Trophoblast cell (in vitro differentiated cells and primary cell): ENCODE measurements at regions not wholly inside any gene's neighbourhood (a gene's known extent, or its start where the extent isn't known, plus 50 kb on each side); places are given as distances from the start of the nearest gene placed in this dataset.

ENCODE experiments used
- DNase-seq, 2 donors: peaks; one replicate each; pipeline ENCODE4 v3.0.0-alpha.2; 2016
- H2AFZ ChIP-seq: 2 replicates; pipeline ENCODE4 v1.6.1; 2013; ENCODE audit warnings: low read length, moderate library complexity, mild to moderate bottlenecking; ENCODE audit not compliant: insufficient read depth, poor library complexity
- H2AK5ac ChIP-seq: 2 replicates; pipeline ENCODE4 v1.6.1; 2013; ENCODE audit warnings: mild to moderate bottlenecking, low read length
- H2BK120ac ChIP-seq: 2 replicates; pipeline ENCODE4 v1.6.1; 2013; ENCODE audit warnings: low read length, mild to moderate bottlenecking, moderate library complexity; ENCODE audit not compliant: insufficient read depth, poor library complexity
- H2BK12ac ChIP-seq: 2 replicates; pipeline ENCODE4 v1.6.1; 2013; ENCODE audit warnings: mild to moderate bottlenecking, low read length, moderate library complexity
- H2BK5ac ChIP-seq: 2 replicates; pipeline ENCODE4 v1.6.1; 2013; ENCODE audit warnings: low read length, low read depth, moderate library complexity, mild to moderate bottlenecking; ENCODE audit not compliant: poor library complexity
- H3K14ac ChIP-seq: 2 replicates; pipeline ENCODE4 v1.6.1; 2013; ENCODE audit warnings: mild to moderate bottlenecking, low read length
- H3K18ac ChIP-seq: 2 replicates; pipeline ENCODE4 v1.6.1; 2013; ENCODE audit warnings: mild to moderate bottlenecking, low read length
- H3K23ac ChIP-seq: 2 replicates; pipeline ENCODE4 v1.6.1; 2013; ENCODE audit warnings: low read length
- H3K27ac ChIP-seq: 2 replicates; pipeline ENCODE4 v1.5.1; 2013; ENCODE audit warnings: low read depth, mild to moderate bottlenecking, inconsistent platforms, low read length, moderate library complexity
- H3K27me3 ChIP-seq: 2 replicates; pipeline ENCODE4 v1.6.1; 2013; ENCODE audit warnings: inconsistent platforms, mild to moderate bottlenecking, low read length, moderate library complexity; ENCODE audit not compliant: insufficient read depth
- H3K36me3 ChIP-seq, 2 experiments: 1 replicate in 1 of 2; 2 replicates in 1 of 2; pipeline ENCODE4 v1.6.1; 2013; ENCODE audit warnings: low read length in 2 of 2, mild to moderate bottlenecking in 2 of 2, moderate library complexity in 1 of 2; ENCODE audit not compliant: insufficient read depth in 2 of 2, control insufficient read depth in 1 of 2
- H3K4ac ChIP-seq: 2 replicates; pipeline ENCODE4 v1.6.1; 2013; ENCODE audit warnings: low read depth, mild to moderate bottlenecking, low read length, moderate library complexity
- H3K4me1 ChIP-seq, 2 experiments: 1 replicate in 1 of 2; 2 replicates in 1 of 2; pipeline ENCODE4 v1.6.1; 2013; ENCODE audit warnings: low read length in 2 of 2, mild to moderate bottlenecking in 2 of 2, moderate library complexity in 1 of 2; ENCODE audit not compliant: insufficient read depth in 2 of 2, control insufficient read depth in 1 of 2
- H3K4me2 ChIP-seq: 2 replicates; pipeline ENCODE4 v1.6.1; 2013; ENCODE audit warnings: inconsistent platforms, mild to moderate bottlenecking, low read length, moderate library complexity
- H3K4me3 ChIP-seq: 2 replicates; pipeline ENCODE4 v1.5.1; 2013; ENCODE audit warnings: mild to moderate bottlenecking, low read depth, low read length, inconsistent platforms
- H3K79me1 ChIP-seq: one replicate; pipeline ENCODE4 v1.6.1; 2013; ENCODE audit warnings: low read length
- H3K79me2 ChIP-seq: 2 replicates; pipeline ENCODE4 v1.6.1; 2013; ENCODE audit warnings: low read length, mild to moderate bottlenecking; ENCODE audit not compliant: control insufficient read depth, insufficient read depth, poor library complexity
- H3K9ac ChIP-seq: 2 replicates; pipeline ENCODE4 v1.6.1; 2013; ENCODE audit warnings: mild to moderate bottlenecking, low read length
- H3K9me3 ChIP-seq: 2 replicates; pipeline ENCODE4 v1.6.1; 2013; ENCODE audit warnings: low read depth, mild to moderate bottlenecking, control low read depth, inconsistent platforms, low read length; ENCODE audit not compliant: insufficient read depth
- H4K12ac ChIP-seq: 2 replicates; pipeline ENCODE4 v1.6.1; 2013; ENCODE audit warnings: low read depth, mild to moderate bottlenecking, low read length, moderate library complexity
- H4K8ac ChIP-seq: 2 replicates; pipeline ENCODE4 v1.6.1; 2013; ENCODE audit warnings: low read depth, mild to moderate bottlenecking, low read length, moderate library complexity
- H4K91ac ChIP-seq: one replicate; pipeline ENCODE4 v1.6.1; 2013; ENCODE audit warnings: low read depth, mild to moderate bottlenecking, low read length, moderate library complexity
- WGBS: extraction: QIAGEN DNeasy Blood & Tissue Kit; methylation state at CpG from one replicate; pipeline ENCODE4 v1.1.7; 2013; ENCODE audit warnings: missing lambda C conversion rate; ENCODE audit not compliant: insufficient read length, insufficient coverage; ENCODE audit errors: extremely low coverage; 5-methylcytosine and 5-hydroxymethylcytosine counted together

DNA sequence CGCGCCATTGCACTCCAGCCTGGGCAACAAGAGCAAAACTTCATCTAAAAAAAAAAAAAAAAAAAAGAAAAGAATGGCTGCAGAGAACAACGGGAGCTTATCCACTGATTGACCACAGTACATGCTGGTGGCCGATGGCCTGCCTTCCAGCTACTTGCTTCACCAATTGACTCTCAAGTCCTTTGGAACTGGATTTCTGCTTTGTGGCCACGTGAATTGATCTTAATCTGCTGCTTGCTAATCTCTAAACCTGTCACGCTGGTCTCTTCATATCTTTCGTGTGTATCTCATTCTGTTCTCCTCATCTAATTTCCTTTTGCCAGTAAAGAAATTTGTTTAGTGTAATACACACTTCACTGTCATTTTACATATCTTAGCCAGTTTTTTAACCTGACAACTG lies 512.5 kb upstream of the CNTNAP5 start:
- no peak overlapping the region for H4K91ac ChIP-seq
- DNase-seq = peak; percentile 63 to 86
- H2BK12ac ChIP-seq = no peak overlapping the region
- no peak overlapping the region for H3K4ac ChIP-seq
- H3K36me3 ChIP-seq = no peaks in the 10 kb centered on the region
- no peak overlapping the region for H2AK5ac ChIP-seq
- H3K27ac ChIP-seq = peak overlapping the region; percentile 22
- no peaks in the 10 kb centered on the region for H3K79me2 ChIP-seq
- no peaks in the 10 kb centered on the region for H3K27me3 ChIP-seq
- no peak overlapping the region for H3K14ac ChIP-seq
- H4K12ac ChIP-seq = no peak overlapping the region
- H2AFZ ChIP-seq = no peak overlapping the region
- H3K9me3 ChIP-seq = no peaks in the 10 kb centered on the region
- no peak overlapping the region for H2BK120ac ChIP-seq
- H3K23ac ChIP-seq = no peak overlapping the region
- no peak overlapping the region for H3K18ac ChIP-seq
- H2BK5ac ChIP-seq = no peak overlapping the region
- no peaks in the 10 kb centered on the region for H3K4me1 ChIP-seq
- no peak overlapping the region for H3K4me2 ChIP-seq
- H3K9ac ChIP-seq = no peak overlapping the region
- no CpG with 5 or more reads among the region's 7 CpGs for WGBS
- H4K8ac ChIP-seq = no peak overlapping the region
- H3K79me1 ChIP-seq = no peaks in the 10 kb centered on the region
- no peak overlapping the region for H3K4me3 ChIP-seq

DNA sequence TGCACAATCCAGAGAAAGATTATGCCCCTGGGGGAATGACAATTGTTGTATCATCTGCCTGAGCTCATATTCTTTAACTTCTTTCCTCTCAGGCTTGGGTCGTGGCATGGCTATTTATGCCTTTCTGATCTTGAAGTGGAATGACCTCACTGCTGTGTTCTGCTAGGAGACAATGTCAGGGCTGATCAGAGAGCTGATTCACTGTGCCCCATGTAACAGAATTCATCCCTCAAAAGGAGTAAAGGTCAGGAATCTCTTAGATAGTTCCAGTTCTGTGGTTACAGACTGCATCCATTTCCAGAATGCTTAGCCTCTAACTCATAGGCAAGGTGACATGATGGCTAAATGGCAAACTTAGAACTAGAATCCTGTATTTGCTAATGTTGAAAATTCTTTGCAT lies 511.7 kb upstream of the CNTNAP5 start:
- H2AFZ ChIP-seq = no peak overlapping the region
- no peak overlapping the region for H3K4ac ChIP-seq
- H4K91ac ChIP-seq = no peak overlapping the region
- no peak overlapping the region for H2AK5ac ChIP-seq
- no peak overlapping the region for H3K18ac ChIP-seq
- WGBS = no CpG with 5 or more reads among the region's 1 CpG
- no peak overlapping the region for H3K9ac ChIP-seq
- H3K4me3 ChIP-seq = no peak overlapping the region
- no peak overlapping the region for H3K14ac ChIP-seq
- no peaks in the 10 kb centered on the region for H3K79me1 ChIP-seq
- no peaks in the 10 kb centered on the region for H3K79me2 ChIP-seq
- no peaks in the 10 kb centered on the region for H3K27me3 ChIP-seq
- H2BK5ac ChIP-seq = no peak overlapping the region
- H3K4me2 ChIP-seq = peak overlapping the region; percentile 30
- H3K23ac ChIP-seq = no peak overlapping the region
- no peak overlapping the region for H4K8ac ChIP-seq
- peak; percentile 43 to 81 for DNase-seq
- no peak overlapping the region for H2BK12ac ChIP-seq
- H3K36me3 ChIP-seq = no peaks in the 10 kb centered on the region
- H3K27ac ChIP-seq = peak overlapping the region; percentile 56
- H3K4me1 ChIP-seq = no peaks in the 10 kb centered on the region
- no peak overlapping the region for H4K12ac ChIP-seq
- no peak overlapping the region for H2BK120ac ChIP-seq
- H3K9me3 ChIP-seq = no peaks in the 10 kb centered on the region

DNA sequence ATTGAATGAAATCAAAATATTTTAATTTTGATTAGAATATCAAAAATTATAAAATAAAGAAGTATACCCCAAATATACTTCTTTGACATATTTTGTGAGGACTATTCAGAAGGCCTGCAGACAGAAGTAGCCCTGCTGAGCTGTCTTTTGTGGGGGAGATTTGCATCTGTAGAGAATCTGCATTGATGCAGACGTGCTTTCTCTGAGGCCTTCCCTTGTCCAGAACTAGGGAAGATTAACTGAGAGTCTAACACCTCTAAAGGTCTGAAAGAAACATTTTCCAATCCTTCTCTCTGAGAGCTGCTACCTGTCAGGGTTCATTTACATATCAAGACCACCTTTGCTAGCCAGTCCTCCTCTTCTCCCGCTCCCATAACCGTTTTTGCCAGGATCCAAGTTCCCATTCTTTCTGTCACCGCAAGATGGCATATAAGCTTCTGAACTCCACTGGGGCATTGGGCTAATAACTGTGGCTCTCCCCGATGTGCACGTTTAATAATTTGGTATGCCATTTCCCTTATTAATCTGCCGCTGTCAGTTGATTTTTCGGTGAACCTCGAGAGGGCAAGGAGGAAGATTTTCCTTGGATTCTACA lies 510.4 kb upstream of the CNTNAP5 start:
- Histone ChIP-seq H3K4ac (no peak overlapping the region), H3K4me2 (no peak overlapping the region), H2AK5ac (no peak overlapping the region), H3K14ac (no peak overlapping the region), H2BK12ac (no peak overlapping the region), H2AFZ (no peak overlapping the region), H3K79me2 (no peaks in the 10 kb centered on the region), H3K23ac (no peak overlapping the region), H3K27ac (no peak overlapping the region), H4K8ac (no peak overlapping the region), H4K12ac (no peak overlapping the region), H3K79me1 (no peaks in the 10 kb centered on the region), H3K4me1 (no peaks in the 10 kb centered on the region), H3K9ac (no peak overlapping the region), H2BK5ac (no peak overlapping the region), H3K27me3 (no peaks in the 10 kb centered on the region), H2BK120ac (no peak overlapping the region), H3K9me3 (no peaks in the 10 kb centered on the region), H3K36me3 (no peaks in the 10 kb centered on the region), H4K91ac (no peak overlapping the region), H3K18ac (no peak overlapping the region), H3K4me3 (no peak overlapping the region)
- peak in 1 of 2 donors; percentile 31 for DNase-seq
- WGBS = no CpG with 5 or more reads among the region's 9 CpGs

DNA sequence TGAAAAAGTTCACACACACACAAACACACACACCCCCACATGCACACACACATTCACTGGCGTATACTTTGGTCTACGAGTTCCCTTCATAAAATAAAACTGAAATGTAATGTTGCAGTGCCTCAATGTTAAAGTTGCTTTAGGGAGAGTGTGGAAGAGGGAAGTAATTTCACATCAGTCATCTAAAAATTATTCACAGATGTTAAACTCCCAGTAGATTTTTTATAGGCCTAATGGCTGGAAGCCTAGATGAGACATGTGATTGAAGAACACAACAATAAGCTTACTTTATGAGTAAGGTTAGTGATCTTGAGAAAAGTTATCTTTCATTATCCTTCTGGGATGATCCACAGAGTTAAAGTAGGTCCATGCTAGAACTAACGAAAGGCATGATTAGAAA lies 506.7 kb upstream of the CNTNAP5 start:
- Histone ChIP-seq H2BK120ac (no peak overlapping the region), H3K4me3 (no peak overlapping the region), H3K27ac (no peak overlapping the region), H3K4me1 (no peaks in the 10 kb centered on the region), H2BK12ac (no peak overlapping the region), H4K91ac (no peak overlapping the region), H3K4me2 (no peak overlapping the region), H3K9me3 (no peaks in the 10 kb centered on the region), H3K4ac (no peak overlapping the region), H3K27me3 (no peaks in the 10 kb centered on the region), H3K9ac (no peak overlapping the region), H3K23ac (no peak overlapping the region), H2AFZ (no peak overlapping the region), H2BK5ac (no peak overlapping the region), H3K36me3 (no peaks in the 10 kb centered on the region), H2AK5ac (no peak overlapping the region), H3K79me1 (no peaks in the 10 kb centered on the region), H3K14ac (no peak overlapping the region), H4K12ac (no peak overlapping the region), H4K8ac (no peak overlapping the region), H3K18ac (no peak overlapping the region), H3K79me2 (no peaks in the 10 kb centered on the region)
- no CpG with 5 or more reads among the region's 3 CpGs for WGBS
- DNase-seq = no peak
